GM12878 (cell line): ENCODE measurements at regions not wholly inside any gene's neighbourhood (a gene's known extent, or its start where the extent isn't known, plus 50 kb on each side); places are given as distances from the start of the nearest gene placed in this dataset.

ENCODE experiments used
- CEBPB ChIP-seq, 2 experiments: fragments of 150-350 bp in 1 of 2; IDR thresholded peaks; 2 replicates each; pipeline ENCODE4 v1.6.1; 2012 to 2014; ENCODE audit warnings: low read depth in 2 of 2, low read length in 2 of 2, borderline replicate concordance in 1 of 2, inconsistent platforms in 1 of 2
- EZH2 ChIP-seq: IDR thresholded peaks from 2 replicates; pipeline ENCODE4 v1.6.1; 2012; ENCODE audit warnings: low read depth, mild to moderate bottlenecking, control low read depth, inconsistent platforms, low read length, borderline replicate concordance; ENCODE audit not compliant: control insufficient read depth
- MXI1 ChIP-seq: fragments of 150-350 bp; IDR thresholded peaks from 2 replicates; pipeline ENCODE4 v1.6.1; 2011; ENCODE audit warnings: low read depth, mild to moderate bottlenecking, inconsistent platforms, low read length, improper control_type of control experiment
- PAX8 ChIP-seq: fragments of 450-650 bp; IDR thresholded peaks from 2 replicates; pipeline ENCODE4 v1.6.1; 2017; ENCODE audit warnings: mild to moderate bottlenecking, moderate library complexity
- POLR2A ChIP-seq: IDR thresholded peaks from 2 replicates; pipeline ENCODE4 v1.6.1; 2011; ENCODE audit warnings: low read depth, mild to moderate bottlenecking, low read length
- SIN3A ChIP-seq: IDR thresholded peaks from 2 replicates; pipeline ENCODE4 v1.6.1; 2012; ENCODE audit warnings: low read depth, low read length, improper control_type of control experiment
- SREBF1 ChIP-seq: IDR thresholded peaks from 2 replicates; pipeline ENCODE4 v1.6.1; 2012; ENCODE audit warnings: mild to moderate bottlenecking, low read length
- STAT3 ChIP-seq: IDR thresholded peaks from 2 replicates; pipeline ENCODE4 v1.6.1; 2011; ENCODE audit warnings: low read depth, low read length, improper control_type of control experiment
- TAF1 ChIP-seq: IDR thresholded peaks from 2 replicates; pipeline ENCODE4 v1.6.1; 2011; ENCODE audit warnings: mild to moderate bottlenecking, low read depth, low read length, borderline replicate concordance
- USF2 ChIP-seq: IDR thresholded peaks from 2 replicates; pipeline ENCODE4 v1.6.1; 2011; ENCODE audit warnings: low read depth, low read length, improper control_type of control experiment, borderline replicate concordance
- ZNF384 ChIP-seq: IDR thresholded peaks from 2 replicates; pipeline ENCODE4 v1.6.1; 2012; ENCODE audit warnings: low read depth, mild to moderate bottlenecking, low read length, improper control_type of control experiment, borderline replicate concordance
- TF ChIP-seq, protein P1 (sequence below), 3 experiments: IDR thresholded peaks in 2 of 3; conservative IDR thresholded peaks in 1 of 3; 2 replicates each; pipeline ENCODE4 v1.5.1; 2011; ENCODE audit warnings: low read depth in 3 of 3, low read length in 3 of 3, mild to moderate bottlenecking in 3 of 3, control low read depth in 2 of 3, moderate library complexity in 2 of 3, inconsistent platforms in 1 of 3, mixed read lengths in 1 of 3; ENCODE audit not compliant: control insufficient read depth in 2 of 3, insufficient read depth in 1 of 3; ENCODE audit errors: extremely low read depth in 1 of 3

- TF ChIP-seq EZH2 (no peak), MXI1 (no peak), POLR2A (no peak), ZNF384 (no peak), SIN3A (no peak), SREBF1 (no peak), USF2 (no peak), STAT3 (no peak), CEBPB (IDR thresholded peaks at IDR 0.05; ENCODE audit: borderline replicate concordance in 1 of 2, low read depth in 2 of 2, low read length in 2 of 2) (no peak), TAF1 (no peak), PAX8 (no peak)
- TF ChIP-seq, protein P1, sequence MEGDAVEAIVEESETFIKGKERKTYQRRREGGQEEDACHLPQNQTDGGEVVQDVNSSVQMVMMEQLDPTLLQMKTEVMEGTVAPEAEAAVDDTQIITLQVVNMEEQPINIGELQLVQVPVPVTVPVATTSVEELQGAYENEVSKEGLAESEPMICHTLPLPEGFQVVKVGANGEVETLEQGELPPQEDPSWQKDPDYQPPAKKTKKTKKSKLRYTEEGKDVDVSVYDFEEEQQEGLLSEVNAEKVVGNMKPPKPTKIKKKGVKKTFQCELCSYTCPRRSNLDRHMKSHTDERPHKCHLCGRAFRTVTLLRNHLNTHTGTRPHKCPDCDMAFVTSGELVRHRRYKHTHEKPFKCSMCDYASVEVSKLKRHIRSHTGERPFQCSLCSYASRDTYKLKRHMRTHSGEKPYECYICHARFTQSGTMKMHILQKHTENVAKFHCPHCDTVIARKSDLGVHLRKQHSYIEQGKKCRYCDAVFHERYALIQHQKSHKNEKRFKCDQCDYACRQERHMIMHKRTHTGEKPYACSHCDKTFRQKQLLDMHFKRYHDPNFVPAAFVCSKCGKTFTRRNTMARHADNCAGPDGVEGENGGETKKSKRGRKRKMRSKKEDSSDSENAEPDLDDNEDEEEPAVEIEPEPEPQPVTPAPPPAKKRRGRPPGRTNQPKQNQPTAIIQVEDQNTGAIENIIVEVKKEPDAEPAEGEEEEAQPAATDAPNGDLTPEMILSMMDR (IDR thresholded peaks at IDR 0.05 in 2 of 3, conservative IDR thresholded peaks at IDR 0.05 in 1 of 3; ENCODE audit: control insufficient read depth in 2 of 3, extremely low read depth in 1 of 3, insufficient read depth in 1 of 3, low read depth in 3 of 3, low read length in 3 of 3), result no peak
Observed at GRCh38 chr2:231865222-231865621, 61.0 kb downstream of the NPPC start.
